Adipocyte (in vitro differentiated cells): ENCODE measurements at regions not wholly inside any gene's neighbourhood (a gene's known extent, or its start where the extent isn't known, plus 50 kb on each side); places are given as distances from the start of the nearest gene placed in this dataset.

Experiments used
- DNase-seq: peaks from one replicate; pipeline ENCODE4 v3.0.0-alpha.2; 2015; ENCODE audit warnings: low read depth
- H3K27me3 ChIP-seq: replicated peaks from 2 replicates; pipeline ENCODE4 v1.7.0; 2013; ENCODE audit warnings: mild to moderate bottlenecking, low read length, moderate library complexity; ENCODE audit not compliant: control insufficient read depth, insufficient read depth
- H3K36me3 ChIP-seq: 2 replicates; pipeline ENCODE4 v1.7.0; 2013; ENCODE audit warnings: low read length, mild to moderate bottlenecking, moderate library complexity; ENCODE audit not compliant: control insufficient read depth, insufficient read depth, severe bottlenecking
- H3K4me1 ChIP-seq: 2 replicates; pipeline ENCODE4 v1.7.0; 2013; ENCODE audit warnings: mild to moderate bottlenecking, low read length, moderate library complexity; ENCODE audit not compliant: control insufficient read depth, insufficient read depth
- H3K4me3 ChIP-seq: 2 replicates; pipeline ENCODE4 v1.7.0; 2013; ENCODE audit warnings: mild to moderate bottlenecking, low read length, moderate library complexity
- H3K9ac ChIP-seq: 2 replicates; pipeline ENCODE4 v1.7.0; 2013; ENCODE audit warnings: mild to moderate bottlenecking, low read length, moderate library complexity
- H3K9me3 ChIP-seq: 2 replicates; pipeline ENCODE4 v1.7.0; 2013; ENCODE audit warnings: mild to moderate bottlenecking, low read length, moderate library complexity; ENCODE audit not compliant: control insufficient read depth

- H3K9me3 ChIP-seq, result peaks cover 5% of the 10 kb centered on the region
- no peak for DNase-seq
- H3K4me3 ChIP-seq, result no peak overlapping the region
- H3K9ac ChIP-seq, result no peak overlapping the region
- H3K27me3 ChIP-seq, result no peaks in the 10 kb centered on the region
- no peaks in the 10 kb centered on the region for H3K36me3 ChIP-seq
- H3K4me1 ChIP-seq, result peaks cover 32% of the 10 kb centered on the region
These were observed 314.4 kb downstream of the CYP26B1 start for GRCh38 chr2:71833272-71833671.

DNA sequence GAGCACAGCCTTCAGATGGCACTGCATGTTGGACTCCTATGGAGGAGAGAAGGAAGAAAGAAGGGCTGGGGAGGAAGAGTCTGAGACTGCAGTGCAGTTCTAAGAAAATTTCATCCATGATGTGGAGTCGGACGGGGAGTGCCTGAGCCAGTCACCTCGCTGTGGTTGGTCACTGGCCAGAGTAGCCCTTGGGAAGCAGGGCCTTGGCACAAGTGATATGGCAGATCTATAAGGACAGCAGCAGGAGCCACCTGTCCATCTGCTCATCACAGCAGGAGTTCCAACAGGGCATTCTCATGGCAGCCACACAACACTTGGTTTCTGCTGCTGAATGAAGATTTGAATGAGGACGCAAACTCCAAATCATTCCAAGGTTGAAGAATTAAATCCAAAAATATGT lies 314.8 kb downstream of the CYP26B1 start:
- H3K9ac ChIP-seq, result no peak overlapping the region
- DNase-seq, result no peak

GRCh38 chr2:71832388-71832787 lies 315.3 kb downstream of the CYP26B1 start:
- peak; percentile 11 for DNase-seq
- Histone ChIP-seq H3K4me3 (no peak overlapping the region), H3K36me3 (no peaks in the 10 kb centered on the region), H3K27me3 (no peaks in the 10 kb centered on the region), H3K9me3 (peaks cover 5% of the 10 kb centered on the region), H3K4me1 (peaks cover 32% of the 10 kb centered on the region), H3K9ac (no peak overlapping the region)

More for the DNA sequence above, 314.8 kb downstream of the CYP26B1 start:
- Histone ChIP-seq H3K9me3 (peaks cover 5% of the 10 kb centered on the region), H3K36me3 (no peaks in the 10 kb centered on the region), H3K4me1 (peaks cover 32% of the 10 kb centered on the region), H3K4me3 (no peak overlapping the region), H3K27me3 (no peaks in the 10 kb centered on the region)

GRCh38 chr2:71831193-71831577 lies 316.5 kb downstream of the CYP26B1 start:
- H3K36me3 ChIP-seq, result no peaks in the 10 kb centered on the region
- H3K9me3 ChIP-seq, result peaks cover 5% of the 10 kb centered on the region
- no peaks in the 10 kb centered on the region for H3K27me3 ChIP-seq
- peak overlapping the region; percentile 1 for H3K4me3 ChIP-seq
- H3K4me1 ChIP-seq, result peaks cover 32% of the 10 kb centered on the region
- peak overlapping the region; percentile 10 for H3K9ac ChIP-seq
- peak; percentile 89 for DNase-seq

DNA sequence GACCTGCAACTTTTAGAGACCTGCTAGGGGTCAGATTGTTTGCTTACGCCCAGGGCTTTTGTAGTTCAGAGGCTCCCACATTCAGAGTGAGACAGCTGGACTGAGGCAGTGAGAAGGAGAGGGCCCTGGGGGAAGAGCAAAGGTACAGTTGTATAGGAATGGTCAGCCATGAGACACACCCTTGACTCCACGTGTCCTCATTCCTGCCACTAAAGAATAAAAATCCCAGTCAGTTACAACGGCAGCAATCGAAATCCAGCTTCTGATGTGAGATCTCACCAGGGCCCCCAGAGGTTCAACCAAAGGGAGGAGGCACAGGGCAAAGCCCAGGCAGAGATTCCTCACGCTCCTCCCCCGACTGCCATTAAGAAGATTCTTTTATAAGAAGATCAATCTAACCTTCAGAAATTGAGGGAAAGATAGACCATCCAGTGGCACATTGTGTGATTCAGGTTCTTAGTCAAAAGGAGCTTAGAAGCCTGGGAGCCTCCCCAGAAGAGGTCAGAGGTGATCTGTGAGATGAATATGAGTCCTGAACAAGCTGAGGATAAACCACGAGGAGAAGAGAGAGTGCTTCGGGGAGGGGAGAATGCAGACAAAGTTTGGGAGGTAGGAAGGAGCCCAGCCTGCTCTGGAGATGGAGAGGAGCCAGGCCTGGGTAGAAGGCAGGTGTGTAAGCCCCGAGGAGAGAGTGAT lies 317.0 kb downstream of the CYP26B1 start:
- H3K27me3 ChIP-seq, result no peaks in the 10 kb centered on the region
- H3K4me1 ChIP-seq, result peaks cover 32% of the 10 kb centered on the region
- peak overlapping the region; percentile 10 for H3K9ac ChIP-seq
- H3K9me3 ChIP-seq, result peaks cover 5% of the 10 kb centered on the region
- H3K36me3 ChIP-seq, result no peaks in the 10 kb centered on the region
- H3K4me3 ChIP-seq, result peak overlapping the region; percentile 1
- no peak for DNase-seq

DNA sequence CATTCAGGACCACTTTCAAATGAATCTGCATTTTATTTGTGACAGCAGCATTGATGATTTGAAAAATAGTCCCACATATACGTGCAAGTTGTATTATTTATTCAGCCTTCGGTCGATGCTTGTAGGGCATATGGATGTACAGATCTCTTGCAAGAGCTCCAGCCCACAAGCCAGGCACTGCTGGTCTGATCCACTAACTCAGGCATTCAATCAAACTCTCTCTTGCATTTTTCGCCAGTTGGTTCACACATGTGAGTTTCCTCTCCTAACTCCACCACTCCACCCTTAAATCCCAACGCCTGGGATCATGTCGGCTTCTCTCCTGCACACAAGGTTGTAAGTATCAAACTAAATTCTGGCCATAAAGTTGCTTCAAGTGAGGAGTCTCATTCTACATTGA lies 318.7 kb downstream of the CYP26B1 start:
- Histone ChIP-seq H3K4me3 (no peak overlapping the region), H3K27me3 (no peaks in the 10 kb centered on the region), H3K36me3 (no peaks in the 10 kb centered on the region), H3K9me3 (peaks cover 5% of the 10 kb centered on the region), H3K4me1 (peaks cover 26% of the 10 kb centered on the region), H3K9ac (no peak overlapping the region)
- DNase-seq, result no peak

- H3K36me3 ChIP-seq, result no peaks in the 10 kb centered on the region
- H3K27me3 ChIP-seq, result no peaks in the 10 kb centered on the region
- H3K9me3 ChIP-seq, result peaks cover 5% of the 10 kb centered on the region
- no peak overlapping the region for H3K4me3 ChIP-seq
- no peak overlapping the region for H3K9ac ChIP-seq
- DNase-seq, result no peak
- peaks cover 27% of the 10 kb centered on the region for H3K4me1 ChIP-seq
These were observed 319.7 kb downstream of the CYP26B1 start for GRCh38 chr2:71827973-71828372.

- DNase-seq, result no peak
- H3K4me1 ChIP-seq, result peaks cover 27% of the 10 kb centered on the region
- H3K36me3 ChIP-seq, result no peaks in the 10 kb centered on the region
- peaks cover under 1% of the 10 kb centered on the region for H3K9me3 ChIP-seq
- no peak overlapping the region for H3K9ac ChIP-seq
- no peak overlapping the region for H3K4me3 ChIP-seq
- no peaks in the 10 kb centered on the region for H3K27me3 ChIP-seq
These were observed 320.1 kb downstream of the CYP26B1 start for GRCh38 chr2:71827524-71827901.

DNA sequence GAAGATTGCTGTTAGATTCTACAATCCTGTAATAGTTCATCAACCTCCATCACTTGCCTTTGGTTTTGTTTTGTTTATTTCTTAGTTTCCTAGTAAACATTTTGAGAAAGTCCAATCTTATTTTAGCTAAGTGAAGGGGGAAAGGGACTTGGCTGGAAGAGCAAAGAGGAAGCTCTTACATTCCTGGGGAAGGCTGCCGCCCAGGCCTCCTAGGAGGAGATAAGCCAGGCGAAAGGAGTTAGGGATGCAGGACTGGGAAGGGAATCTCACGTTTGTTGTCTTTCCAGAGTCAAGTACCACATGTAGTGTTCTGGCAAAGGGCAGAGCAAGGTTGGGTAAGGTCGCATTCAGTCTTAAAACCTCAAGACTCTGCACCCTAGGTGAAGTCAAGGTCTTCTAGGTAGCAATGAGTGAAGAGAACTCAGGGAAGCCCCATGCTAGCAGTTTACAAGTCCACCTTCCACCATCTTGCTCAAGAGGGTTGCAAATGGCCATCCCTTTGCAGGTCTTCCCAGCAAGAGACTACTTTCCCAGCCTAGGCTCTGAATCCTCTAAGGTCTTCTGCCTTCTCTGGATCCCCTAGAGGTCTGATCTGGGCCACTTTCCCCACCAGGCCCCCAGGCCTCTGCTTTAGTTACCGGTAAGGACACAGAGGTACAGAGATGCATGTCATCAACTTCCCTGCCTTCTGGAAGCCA lies 320.7 kb downstream of the CYP26B1 start:
- DNase-seq, result no peak
- no peaks in the 10 kb centered on the region for H3K27me3 ChIP-seq
- H3K4me3 ChIP-seq, result no peak overlapping the region
- no peaks in the 10 kb centered on the region for H3K36me3 ChIP-seq
- no peak overlapping the region for H3K9ac ChIP-seq
- H3K9me3 ChIP-seq, result no peaks in the 10 kb centered on the region
- peaks cover 23% of the 10 kb centered on the region for H3K4me1 ChIP-seq

GRCh38 chr2:71826299-71826698 lies 321.4 kb downstream of the CYP26B1 start:
- Histone ChIP-seq H3K4me1 (peaks cover 19% of the 10 kb centered on the region), H3K27me3 (no peaks in the 10 kb centered on the region), H3K36me3 (no peaks in the 10 kb centered on the region), H3K9ac (no peak overlapping the region), H3K9me3 (no peaks in the 10 kb centered on the region), H3K4me3 (no peak overlapping the region)
- DNase-seq, result no peak

GRCh38 chr2:71824436-71824835 lies 323.2 kb downstream of the CYP26B1 start:
- no peak overlapping the region for H3K4me3 ChIP-seq
- H3K9ac ChIP-seq, result no peak overlapping the region
- peaks cover 6% of the 10 kb centered on the region for H3K4me1 ChIP-seq
- DNase-seq, result no peak
- no peaks in the 10 kb centered on the region for H3K9me3 ChIP-seq
- H3K36me3 ChIP-seq, result no peaks in the 10 kb centered on the region
- no peaks in the 10 kb centered on the region for H3K27me3 ChIP-seq
